HepG2 (cell line): ENCODE measurements at regions not wholly inside any gene's neighbourhood (a gene's known extent, or its start where the extent isn't known, plus 50 kb on each side); places are given as distances from the start of the nearest gene placed in this dataset.

Source experiments
- ATAD3A ChIP-seq: sonication (generic); formaldehyde crosslinking; IDR thresholded peaks from 2 replicates; pipeline ENCODE4 v1.4.0; 2020; ENCODE audit warnings: missing genetic modification reagents
- HMGXB3 ChIP-seq: sonication (generic); formaldehyde crosslinking; IDR thresholded peaks from 2 replicates; pipeline ENCODE4 v1.4.0; 2020; ENCODE audit warnings: missing genetic modification reagents, borderline replicate concordance
- IRF2 ChIP-seq: IDR thresholded peaks from 2 replicates; pipeline ENCODE4 v1.6.1; 2018; ENCODE audit warnings: missing genetic modification reagents, missing compliant biosample characterization
- KLF6 ChIP-seq: IDR thresholded peaks from 2 replicates; pipeline ENCODE4 v1.8.0; 2016; ENCODE audit warnings: missing biosample characterization, missing genetic modification reagents
- SAP130 ChIP-seq: IDR thresholded peaks from 2 replicates; pipeline ENCODE4 v1.6.1; 2016; ENCODE audit warnings: low read depth
- SMAD3 ChIP-seq: sonication (generic); formaldehyde crosslinking; IDR thresholded peaks from 2 replicates; pipeline ENCODE4 v1.4.0; 2020; ENCODE audit warnings: missing genetic modification reagents
- STAG1 ChIP-seq: sonication (generic); formaldehyde crosslinking; IDR thresholded peaks from 2 replicates; pipeline ENCODE4 v1.4.0; 2020; ENCODE audit warnings: missing genetic modification reagents
- TFAP4 ChIP-seq: sonication (generic); IDR thresholded peaks from 2 replicates; pipeline ENCODE4 v1.6.1; 2016; ENCODE audit warnings: low read depth, borderline replicate concordance
- U2AF1 ChIP-seq: fragments of 200-400 bp; formaldehyde crosslinking; optimal IDR thresholded peaks from 2 replicates; pipeline ENCODE3; 2017; ENCODE audit warnings: mild to moderate bottlenecking, low read depth, low read length
- UBTF ChIP-seq: sonication (generic); formaldehyde crosslinking; IDR thresholded peaks from 2 replicates; pipeline ENCODE4 v1.4.0; 2020; ENCODE audit warnings: mild to moderate bottlenecking, missing genetic modification reagents
- ZFP62 ChIP-seq: sonication (generic); formaldehyde crosslinking; IDR thresholded peaks from 2 replicates; pipeline ENCODE4 v1.4.0; 2020; ENCODE audit warnings: missing genetic modification reagents
- ZNF317 ChIP-seq: sonication (generic); formaldehyde crosslinking; IDR thresholded peaks from 2 replicates; pipeline ENCODE4 v1.5.0; 2020; ENCODE audit warnings: mild to moderate bottlenecking, missing genetic modification reagents
- ZNF710 ChIP-seq: sonication (generic); formaldehyde crosslinking; IDR thresholded peaks from 2 replicates; pipeline ENCODE4 v1.5.0; 2020; ENCODE audit warnings: mild to moderate bottlenecking, missing genetic modification reagents, borderline replicate concordance
- ZNF768 ChIP-seq: sonication (generic); formaldehyde crosslinking; IDR thresholded peaks from 2 replicates; pipeline ENCODE4 v1.4.0; 2020; ENCODE audit warnings: missing genetic modification reagents
- ZSCAN29 ChIP-seq: sonication (generic); formaldehyde crosslinking; conservative IDR thresholded peaks from 2 replicates; pipeline ENCODE4 v1.4.0; 2020; ENCODE audit warnings: mild to moderate bottlenecking, missing genetic modification reagents
- ZSCAN31 ChIP-seq: sonication (generic); formaldehyde crosslinking; IDR thresholded peaks from 2 replicates; pipeline ENCODE4 v1.5.0; 2020; ENCODE audit warnings: low read depth, mild to moderate bottlenecking, missing genetic modification reagents

- TF ChIP-seq HMGXB3 (no peak), ZNF768 (CRISPR knock-in tag) (peak; percentile 38; the same call in 1 of the 2 replicates), IRF2 (CRISPR knock-in tag) (peak; percentile 52; the same call in 1 of the 2 replicates), ZSCAN31 (CRISPR knock-in tag) (peak; percentile 69; the same call in 1 of the 2 replicates), TFAP4 (peak; percentile 84), ZNF317 (CRISPR knock-in tag) (peak; percentile 43; the same call in 1 of the 2 replicates), ZNF710 (CRISPR knock-in tag) (no peak), ZSCAN29 (CRISPR knock-in tag) (0 out of 2 replicates have a peak, but pooled peaks have one; percentile 54), STAG1 (CRISPR knock-in tag) (peak; percentile 87), SAP130 (CRISPR knock-in tag) (0 out of 2 replicates have a peak, but pooled peaks have one; percentile 16), ATAD3A (CRISPR knock-in tag) (no peak), UBTF (CRISPR knock-in tag) (peak; percentile 39; the same call in 1 of the 2 replicates), KLF6 (peak; percentile 44; the same call in 1 of the 2 replicates), SMAD3 (CRISPR knock-in tag) (0 out of 2 replicates have a peak, but pooled peaks have one; percentile 41), ZFP62 (CRISPR knock-in tag) (no peak), U2AF1 (no peak)
Observed at GRCh38 chr2:106582148-106583143, 95.3 kb downstream of the CD8B2 start (continued).
